Glutamatergic neuron (in vitro differentiated cells): ENCODE measurements at regions not wholly inside any gene's neighbourhood (a gene's known extent, or its start where the extent isn't known, plus 50 kb on each side); places are given as distances from the start of the nearest gene placed in this dataset.

Experiments used
- DNase-seq: peaks from one replicate; pipeline ENCODE4 v3.0.0; 2022
- H3K27ac Mint-ChIP-seq: one replicate; pipeline ENCODE4 v1.8.0; 2020; ENCODE audit warnings: mild to moderate bottlenecking, mixed read lengths, inconsistent platforms; ENCODE audit not compliant: unreplicated experiment
- H3K27me3 Mint-ChIP-seq: one replicate; pipeline ENCODE4 v1.8.0; 2020; ENCODE audit warnings: mild to moderate bottlenecking, moderate library complexity, mixed read lengths, inconsistent platforms; ENCODE audit not compliant: unreplicated experiment
- H3K36me3 Mint-ChIP-seq: one replicate; pipeline ENCODE4 v1.8.0; 2020; ENCODE audit warnings: mild to moderate bottlenecking, mixed read lengths, inconsistent platforms; ENCODE audit not compliant: unreplicated experiment
- H3K4me1 Mint-ChIP-seq: one replicate; pipeline ENCODE4 v1.8.0; 2020; ENCODE audit warnings: mild to moderate bottlenecking, low read depth, mixed read lengths, inconsistent platforms; ENCODE audit not compliant: unreplicated experiment
- H3K4me3 Mint-ChIP-seq: one replicate; pipeline ENCODE4 v1.8.0; 2020; ENCODE audit warnings: mild to moderate bottlenecking, mixed read lengths, inconsistent platforms; ENCODE audit not compliant: unreplicated experiment
- H3K9me3 Mint-ChIP-seq: one replicate; pipeline ENCODE4 v1.8.0; 2020; ENCODE audit warnings: mild to moderate bottlenecking, moderate library complexity, mixed read lengths, inconsistent platforms; ENCODE audit not compliant: unreplicated experiment
- TF ChIP-seq, protein P1 (sequence below): fragments of 200-600 bp; sonication (generic); IDR thresholded peaks from one replicate; pipeline ENCODE4 v1.5.0; 2021; ENCODE audit not compliant: partially characterized antibody, unreplicated experiment

DNA sequence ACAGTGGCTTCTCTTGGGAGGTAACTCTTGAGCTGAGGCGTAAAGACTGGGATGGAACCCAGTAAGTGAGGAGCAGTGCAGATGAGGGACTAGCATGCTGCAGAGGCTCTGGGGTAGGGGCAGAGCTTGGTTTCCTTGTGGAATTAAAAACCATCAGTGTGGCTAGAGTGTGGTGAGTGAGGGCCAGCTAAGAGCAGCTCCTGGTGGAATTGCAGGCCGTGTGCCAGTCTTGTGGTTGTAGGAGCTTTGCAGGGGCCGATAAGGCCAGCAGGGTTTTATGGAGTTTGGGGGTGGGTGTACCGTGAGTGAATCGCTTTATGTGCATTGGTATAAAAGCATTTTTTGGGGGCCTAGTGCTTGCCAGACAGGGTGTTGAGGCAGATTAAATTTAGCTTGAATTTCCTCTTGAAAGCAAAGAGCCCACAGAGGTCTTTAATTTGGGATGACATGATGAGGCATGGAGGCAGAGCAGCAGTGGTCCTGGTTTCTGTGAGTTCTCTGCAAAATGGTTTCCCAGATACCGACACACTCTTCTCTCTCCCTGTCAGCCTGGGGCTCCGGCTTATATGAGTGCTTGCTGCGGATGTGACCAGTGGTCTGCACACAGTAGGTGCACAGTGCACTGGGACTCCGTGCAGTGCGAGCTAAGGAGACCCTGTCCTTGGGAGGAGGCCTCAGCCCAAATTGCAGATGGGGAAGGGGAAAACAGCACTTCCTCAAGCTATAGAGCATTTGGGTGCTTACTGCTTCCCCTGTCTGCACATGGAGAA, 176.4 kb upstream of the PITX1 start:
- peaks cover 9% of the 10 kb centered on the region for H3K9me3 Mint-ChIP-seq
- peak overlapping the region; percentile 29 for H3K27ac Mint-ChIP-seq
- no peak for DNase-seq
- TF ChIP-seq, protein P1, sequence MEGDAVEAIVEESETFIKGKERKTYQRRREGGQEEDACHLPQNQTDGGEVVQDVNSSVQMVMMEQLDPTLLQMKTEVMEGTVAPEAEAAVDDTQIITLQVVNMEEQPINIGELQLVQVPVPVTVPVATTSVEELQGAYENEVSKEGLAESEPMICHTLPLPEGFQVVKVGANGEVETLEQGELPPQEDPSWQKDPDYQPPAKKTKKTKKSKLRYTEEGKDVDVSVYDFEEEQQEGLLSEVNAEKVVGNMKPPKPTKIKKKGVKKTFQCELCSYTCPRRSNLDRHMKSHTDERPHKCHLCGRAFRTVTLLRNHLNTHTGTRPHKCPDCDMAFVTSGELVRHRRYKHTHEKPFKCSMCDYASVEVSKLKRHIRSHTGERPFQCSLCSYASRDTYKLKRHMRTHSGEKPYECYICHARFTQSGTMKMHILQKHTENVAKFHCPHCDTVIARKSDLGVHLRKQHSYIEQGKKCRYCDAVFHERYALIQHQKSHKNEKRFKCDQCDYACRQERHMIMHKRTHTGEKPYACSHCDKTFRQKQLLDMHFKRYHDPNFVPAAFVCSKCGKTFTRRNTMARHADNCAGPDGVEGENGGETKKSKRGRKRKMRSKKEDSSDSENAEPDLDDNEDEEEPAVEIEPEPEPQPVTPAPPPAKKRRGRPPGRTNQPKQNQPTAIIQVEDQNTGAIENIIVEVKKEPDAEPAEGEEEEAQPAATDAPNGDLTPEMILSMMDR = no peak
- H3K4me1 Mint-ChIP-seq = peaks cover 36% of the 10 kb centered on the region
- H3K36me3 Mint-ChIP-seq = no peaks in the 10 kb centered on the region
- peaks cover 21% of the 10 kb centered on the region for H3K27me3 Mint-ChIP-seq
- no peak overlapping the region for H3K4me3 Mint-ChIP-seq

DNA sequence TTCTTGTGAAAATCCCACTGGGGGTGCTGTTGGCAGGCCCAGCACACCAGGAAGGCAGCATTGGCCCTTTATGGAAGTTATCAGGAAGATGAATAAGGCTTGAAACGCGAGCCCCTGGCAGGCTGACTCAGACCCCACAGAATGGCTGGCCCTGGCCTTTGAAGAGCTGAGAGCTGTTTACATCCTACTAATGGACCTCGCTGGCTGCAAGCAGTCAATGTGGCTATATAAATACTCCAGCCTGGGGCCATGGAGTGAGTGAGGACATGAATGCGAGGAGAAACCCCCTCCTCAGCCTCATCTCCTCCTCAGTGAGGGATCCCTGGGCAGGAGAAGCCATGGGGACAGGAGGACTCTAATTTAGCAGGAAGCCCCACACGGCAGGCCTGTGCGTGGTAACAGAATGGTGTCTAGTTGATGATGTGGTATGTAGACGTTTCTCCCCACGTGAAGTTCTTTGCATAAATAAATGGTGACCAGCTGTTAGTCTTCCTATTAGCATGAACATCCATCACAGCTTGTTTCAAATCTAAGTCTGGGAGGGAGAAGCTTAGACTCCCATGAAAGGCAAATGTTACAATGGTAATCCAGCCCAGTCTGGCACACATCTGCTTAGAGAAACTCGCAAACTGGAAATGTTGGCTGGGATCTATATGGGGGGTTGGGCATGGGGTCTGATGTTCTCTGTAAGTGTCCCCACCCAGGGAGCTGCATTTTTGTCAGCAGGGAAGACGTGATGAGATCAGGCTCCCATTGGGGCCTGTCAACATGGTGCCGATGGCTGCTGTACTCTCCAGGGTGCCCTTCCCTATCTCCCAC, 175.1 kb upstream of the PITX1 start:
- Mint-ChIP-seq H3K27me3 (peaks cover 20% of the 10 kb centered on the region), H3K4me3 (peak overlapping the region; percentile 25), H3K4me1 (peaks cover 34% of the 10 kb centered on the region), H3K27ac (no peak overlapping the region), H3K36me3 (no peaks in the 10 kb centered on the region), H3K9me3 (peaks cover 9% of the 10 kb centered on the region)
- no peak for DNase-seq
- TF ChIP-seq, protein P1 = no peak

- Mint-ChIP-seq H3K36me3 (no peaks in the 10 kb centered on the region), H3K27ac (no peak overlapping the region), H3K4me3 (no peak overlapping the region), H3K4me1 (peaks cover 28% of the 10 kb centered on the region), H3K27me3 (peaks cover 16% of the 10 kb centered on the region), H3K9me3 (peaks cover 6% of the 10 kb centered on the region)
- TF ChIP-seq, protein P1 = no peak
- no peak for DNase-seq
Measured at GRCh38 chr5:135208555-135208902, 174.5 kb upstream of the PITX1 start.

DNA sequence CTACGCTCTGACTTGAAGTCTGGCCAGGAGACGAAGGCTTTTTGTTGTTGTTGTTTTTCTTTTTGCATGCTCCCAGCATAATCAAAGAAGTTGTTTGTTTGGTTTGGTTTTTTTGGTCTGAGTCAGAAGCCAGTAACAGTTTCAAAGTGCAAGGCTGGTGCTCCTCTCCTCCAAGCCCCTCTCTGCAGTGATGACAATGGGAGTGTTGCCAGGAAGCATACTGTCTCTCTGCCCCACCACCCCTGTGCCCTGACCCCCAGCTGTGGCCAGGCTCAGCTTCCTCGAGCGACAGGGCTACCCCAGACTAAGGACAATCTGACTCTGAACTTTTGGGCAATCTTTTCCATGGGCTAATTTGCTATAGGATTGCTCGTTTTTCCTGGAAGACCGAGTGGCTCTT, 173.8 kb upstream of the PITX1 start:
- peaks cover 5% of the 10 kb centered on the region for H3K36me3 Mint-ChIP-seq
- H3K4me3 Mint-ChIP-seq = no peak overlapping the region
- no peak for DNase-seq
- TF ChIP-seq, protein P1 = no peak
- peaks cover 7% of the 10 kb centered on the region for H3K9me3 Mint-ChIP-seq
- peaks cover 26% of the 10 kb centered on the region for H3K4me1 Mint-ChIP-seq
- no peak overlapping the region for H3K27ac Mint-ChIP-seq
- peaks cover 15% of the 10 kb centered on the region for H3K27me3 Mint-ChIP-seq

DNA sequence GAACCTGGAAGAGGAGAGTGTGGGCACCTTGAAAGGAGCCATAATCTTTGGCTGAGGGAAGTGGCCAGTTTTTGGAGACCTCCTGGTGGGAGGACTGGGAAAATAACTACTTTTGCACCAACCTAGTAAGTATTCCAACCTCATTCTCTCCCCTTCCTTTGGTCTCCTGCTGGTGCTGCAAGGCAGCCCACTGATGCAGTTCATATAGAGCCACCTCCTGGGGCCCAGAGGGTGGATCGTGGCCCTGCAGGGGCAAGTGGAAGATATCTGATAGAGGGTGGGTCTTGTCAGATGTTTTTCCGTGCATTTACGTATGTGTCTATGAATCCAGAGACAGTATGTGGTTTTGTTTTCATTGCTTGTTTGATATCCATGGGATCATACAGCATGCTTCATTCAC, 172.8 kb upstream of the PITX1 start:
- TF ChIP-seq, protein P1 = no peak
- H3K9me3 Mint-ChIP-seq = peaks cover 7% of the 10 kb centered on the region
- H3K36me3 Mint-ChIP-seq = peaks cover 13% of the 10 kb centered on the region

More for the DNA sequence above, 172.8 kb upstream of the PITX1 start:
- no peak overlapping the region for H3K4me3 Mint-ChIP-seq
- DNase-seq = no peak
- no peak overlapping the region for H3K27ac Mint-ChIP-seq
- peaks cover 15% of the 10 kb centered on the region for H3K27me3 Mint-ChIP-seq
- peaks cover 22% of the 10 kb centered on the region for H3K4me1 Mint-ChIP-seq
